Activated CD8-positive, alpha-beta memory T cell treated with anti-CD3 and anti-CD28 coated beads, Interleukin-2, amount 10 ng/mL, durations not matched to agents 7 days and 5 days (primary cell): ENCODE measurements at regions not wholly inside any gene's neighbourhood (a gene's known extent, or its start where the extent isn't known, plus 50 kb on each side); places are given as distances from the start of the nearest gene placed in this dataset.

Experiments used
- ATAC-seq: fragments of 150-1000 bp; cut with Tn5 transposase; one replicate; pipeline ENCODE4 v1.10.0; 2021; ENCODE audit warnings: moderate library complexity
- CTCF ChIA-PET: fragments of 350-600 bp; sonication (Branson Sonifier 250); formaldehyde crosslinking; loops from one replicate; lab custom pipeline; 2021; ENCODE audit warnings: antibody characterized with exemption; lab: Charles Lee
- DNase-seq: peaks from one replicate; pipeline ENCODE4 v3.0.0-alpha.2; 2020
- H3K27ac Mint-ChIP-seq: one replicate; pipeline ENCODE4 v1.8.0; 2021; ENCODE audit warnings: mild to moderate bottlenecking, mixed read lengths
- H3K27me3 Mint-ChIP-seq: one replicate; pipeline ENCODE4 v1.8.0; 2021; ENCODE audit warnings: mixed read lengths
- H3K36me3 Mint-ChIP-seq: one replicate; pipeline ENCODE4 v1.8.0; 2021; ENCODE audit warnings: mild to moderate bottlenecking, mixed read lengths
- H3K4me1 Mint-ChIP-seq: one replicate; pipeline ENCODE4 v1.8.0; 2021; ENCODE audit warnings: mixed read lengths
- H3K4me3 Mint-ChIP-seq: one replicate; pipeline ENCODE4 v1.8.0; 2021; ENCODE audit warnings: mild to moderate bottlenecking, moderate library complexity, mixed read lengths
- H3K9me3 Mint-ChIP-seq: one replicate; pipeline ENCODE4 v1.8.0; 2022; ENCODE audit warnings: low read depth, mixed read lengths

- no peak overlapping the region for H3K4me3 Mint-ChIP-seq
- CTCF ChIA-PET: no interaction called here
- peaks cover 4% of the 10 kb centered on the region for H3K27me3 Mint-ChIP-seq
- H3K36me3 Mint-ChIP-seq: no peaks in the 10 kb centered on the region
- H3K4me1 Mint-ChIP-seq: peaks cover 2% of the 10 kb centered on the region
- ATAC-seq (no peak), DNase-seq (no peak)
- no peak overlapping the region for H3K27ac Mint-ChIP-seq
- no peaks in the 10 kb centered on the region for H3K9me3 Mint-ChIP-seq
These were observed 295.1 kb downstream of the CDK5RAP2 start for GRCh38 chr9:120284821-120285220.

DNA sequence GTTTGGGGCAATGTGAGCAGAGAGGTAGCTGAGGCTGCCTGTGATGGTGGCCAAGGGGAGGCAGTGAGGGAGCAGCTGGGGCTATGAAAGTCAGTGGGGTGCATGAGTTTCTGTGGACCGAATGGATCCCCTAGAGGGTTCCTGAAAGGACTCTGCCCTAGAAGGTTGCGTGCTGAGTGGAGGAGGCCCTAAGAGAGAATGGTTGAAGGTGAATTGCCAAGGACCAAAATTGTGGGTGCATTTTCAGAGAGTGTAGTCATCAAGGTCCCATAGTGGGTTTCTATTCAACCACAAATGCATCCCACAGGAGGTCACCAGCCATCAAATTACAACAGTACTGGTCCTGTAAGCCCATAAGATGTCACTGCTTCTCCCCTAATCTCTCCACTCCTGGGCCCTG lies 298.3 kb downstream of the CDK5RAP2 start:
- CTCF ChIA-PET: no interaction called here
- Mint-ChIP-seq H3K4me3 (no peak overlapping the region), H3K9me3 (peaks cover 6% of the 10 kb centered on the region), H3K36me3 (no peaks in the 10 kb centered on the region), H3K27me3 (peaks cover 11% of the 10 kb centered on the region), H3K4me1 (peaks cover 2% of the 10 kb centered on the region), H3K27ac (no peak overlapping the region)
- no peak for DNase-seq
- ATAC-seq: no peak

DNA sequence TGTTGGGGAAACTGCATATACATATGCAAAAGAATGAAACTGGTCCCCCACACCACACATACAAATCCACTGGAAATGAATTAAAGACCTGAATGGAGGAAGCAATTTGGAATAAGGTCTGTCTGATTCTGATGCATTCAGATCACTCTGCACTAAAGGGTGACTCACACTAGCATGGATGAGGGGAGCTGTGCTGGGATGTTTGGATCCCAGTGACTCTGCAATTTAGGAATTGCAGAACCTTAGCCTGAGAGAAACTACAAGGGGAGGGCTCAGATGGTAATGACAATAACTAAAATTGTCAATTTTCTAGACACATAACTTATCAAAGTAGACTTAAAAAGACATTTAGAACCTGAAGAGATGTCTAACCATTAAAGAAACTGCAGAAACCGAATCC lies 312.0 kb downstream of the CDK5RAP2 start:
- H3K27me3 Mint-ChIP-seq: peaks cover 4% of the 10 kb centered on the region
- no peaks in the 10 kb centered on the region for H3K4me1 Mint-ChIP-seq
- no peaks in the 10 kb centered on the region for H3K36me3 Mint-ChIP-seq
- DNase-seq (no peak), ATAC-seq (no peak)
- H3K27ac Mint-ChIP-seq: no peak overlapping the region
- H3K9me3 Mint-ChIP-seq: no peaks in the 10 kb centered on the region
- H3K4me3 Mint-ChIP-seq: no peak overlapping the region
- CTCF ChIA-PET: no interaction called here

GRCh38 chr9:120265791-120266190 lies 314.2 kb downstream of the CDK5RAP2 start:
- Mint-ChIP-seq H3K27me3 (peaks cover 2% of the 10 kb centered on the region), H3K27ac (no peak overlapping the region), H3K4me3 (no peak overlapping the region), H3K36me3 (no peaks in the 10 kb centered on the region), H3K4me1 (no peaks in the 10 kb centered on the region), H3K9me3 (no peaks in the 10 kb centered on the region)
- CTCF ChIA-PET: no interaction called here
- ATAC-seq: no peak
- no peak for DNase-seq

- H3K4me1 Mint-ChIP-seq: no peaks in the 10 kb centered on the region
- peaks cover 2% of the 10 kb centered on the region for H3K27me3 Mint-ChIP-seq
- H3K9me3 Mint-ChIP-seq: no peaks in the 10 kb centered on the region
- CTCF ChIA-PET: no interaction called here
- ATAC-seq (no peak), DNase-seq (no peak)
- H3K4me3 Mint-ChIP-seq: no peak overlapping the region
- no peak overlapping the region for H3K27ac Mint-ChIP-seq
- H3K36me3 Mint-ChIP-seq: no peaks in the 10 kb centered on the region
These were observed 315.4 kb downstream of the CDK5RAP2 start for GRCh38 chr9:120264528-120264927.

DNA sequence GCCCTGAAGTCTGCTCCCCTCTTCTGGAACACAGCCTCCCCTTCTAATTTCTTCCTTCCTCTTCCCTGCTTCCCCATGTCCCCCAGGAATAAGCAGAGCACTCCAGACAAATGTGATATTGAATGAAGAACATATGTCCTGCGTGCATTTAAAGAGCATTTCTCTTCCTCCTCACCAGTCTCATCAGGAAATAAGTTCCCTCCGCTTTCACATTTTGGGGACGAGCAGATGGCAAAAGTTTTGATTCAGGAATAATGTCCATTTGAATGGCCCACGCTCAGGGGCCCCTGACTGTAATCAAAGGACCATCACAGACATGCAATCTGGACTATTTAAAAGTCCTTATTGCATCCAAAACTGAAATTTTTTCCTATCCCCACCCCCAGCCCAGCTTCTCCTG lies 316.1 kb downstream of the CDK5RAP2 start:
- no peak overlapping the region for H3K27ac Mint-ChIP-seq
- ATAC-seq: no peak
- H3K36me3 Mint-ChIP-seq: no peaks in the 10 kb centered on the region
- CTCF ChIA-PET: no interaction called here
- no peak for DNase-seq
- H3K27me3 Mint-ChIP-seq: peaks cover 5% of the 10 kb centered on the region
- no peaks in the 10 kb centered on the region for H3K9me3 Mint-ChIP-seq
- no peaks in the 10 kb centered on the region for H3K4me1 Mint-ChIP-seq
- H3K4me3 Mint-ChIP-seq: no peak overlapping the region

GRCh38 chr9:120261419-120261818 lies 318.5 kb downstream of the CDK5RAP2 start:
- H3K27me3 Mint-ChIP-seq: peaks cover 3% of the 10 kb centered on the region
- H3K9me3 Mint-ChIP-seq: no peaks in the 10 kb centered on the region
- no peaks in the 10 kb centered on the region for H3K4me1 Mint-ChIP-seq
- H3K27ac Mint-ChIP-seq: no peak overlapping the region
- no peaks in the 10 kb centered on the region for H3K36me3 Mint-ChIP-seq
- CTCF ChIA-PET: no interaction called here
- no peak overlapping the region for H3K4me3 Mint-ChIP-seq
- DNase-seq (no peak), ATAC-seq (no peak)

GRCh38 chr9:120259100-120259499 lies 320.9 kb downstream of the CDK5RAP2 start:
- Mint-ChIP-seq H3K9me3 (no peaks in the 10 kb centered on the region), H3K4me1 (no peaks in the 10 kb centered on the region), H3K27me3 (peaks cover 3% of the 10 kb centered on the region), H3K36me3 (no peaks in the 10 kb centered on the region), H3K27ac (no peak overlapping the region), H3K4me3 (no peak overlapping the region)
- CTCF ChIA-PET: no interaction called here
- ATAC-seq (no peak), DNase-seq (no peak)

DNA sequence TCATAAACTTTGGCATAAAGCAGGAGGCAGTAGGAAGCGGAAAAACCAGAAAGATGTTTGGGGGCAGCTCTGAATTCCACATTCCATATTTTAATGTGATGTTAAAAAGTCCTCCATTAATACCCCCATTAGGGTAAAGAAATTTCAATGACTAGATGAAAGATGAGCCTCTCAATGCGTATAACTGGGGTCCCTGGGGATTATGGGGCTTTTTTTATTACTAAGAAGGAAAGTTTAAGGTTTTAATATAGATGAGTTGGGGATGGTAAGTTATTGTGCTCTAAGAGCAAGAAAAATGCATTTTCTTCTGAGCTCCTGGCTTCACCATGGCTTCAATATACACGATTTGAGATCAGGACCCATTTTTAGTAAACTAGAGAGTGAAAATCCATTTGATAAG lies 321.9 kb downstream of the CDK5RAP2 start:
- ATAC-seq: no peak
- Mint-ChIP-seq H3K9me3 (no peaks in the 10 kb centered on the region), H3K36me3 (no peaks in the 10 kb centered on the region), H3K27me3 (peaks cover 3% of the 10 kb centered on the region), H3K27ac (no peak overlapping the region), H3K4me1 (no peaks in the 10 kb centered on the region), H3K4me3 (no peak overlapping the region)
- CTCF ChIA-PET: no interaction called here
- no peak for DNase-seq

GRCh38 chr9:120257483-120257882 lies 322.5 kb downstream of the CDK5RAP2 start:
- CTCF ChIA-PET: no interaction called here
- H3K36me3 Mint-ChIP-seq: no peaks in the 10 kb centered on the region
- peaks cover 3% of the 10 kb centered on the region for H3K27me3 Mint-ChIP-seq
- H3K9me3 Mint-ChIP-seq: no peaks in the 10 kb centered on the region
- ATAC-seq (no peak), DNase-seq (no peak)
- H3K27ac Mint-ChIP-seq: no peak overlapping the region
- H3K4me3 Mint-ChIP-seq: no peak overlapping the region
- no peaks in the 10 kb centered on the region for H3K4me1 Mint-ChIP-seq

- Mint-ChIP-seq H3K4me1 (no peaks in the 10 kb centered on the region), H3K9me3 (no peaks in the 10 kb centered on the region), H3K36me3 (no peaks in the 10 kb centered on the region), H3K27me3 (peaks cover 3% of the 10 kb centered on the region), H3K4me3 (no peak overlapping the region), H3K27ac (no peak overlapping the region)
- no peak for DNase-seq
- CTCF ChIA-PET: no interaction called here
- ATAC-seq: no peak
These were observed 323.8 kb downstream of the CDK5RAP2 start for GRCh38 chr9:120256146-120256545.

GRCh38 chr9:120252248-120252647 lies 327.7 kb downstream of the CDK5RAP2 start:
- ATAC-seq: no peak
- H3K4me3 Mint-ChIP-seq: no peak overlapping the region
- no peaks in the 10 kb centered on the region for H3K4me1 Mint-ChIP-seq
- CTCF ChIA-PET: no interaction called here
- H3K27me3 Mint-ChIP-seq: no peaks in the 10 kb centered on the region
- no peak for DNase-seq
- no peaks in the 10 kb centered on the region for H3K36me3 Mint-ChIP-seq
- no peak overlapping the region for H3K27ac Mint-ChIP-seq
- no peaks in the 10 kb centered on the region for H3K9me3 Mint-ChIP-seq

DNA sequence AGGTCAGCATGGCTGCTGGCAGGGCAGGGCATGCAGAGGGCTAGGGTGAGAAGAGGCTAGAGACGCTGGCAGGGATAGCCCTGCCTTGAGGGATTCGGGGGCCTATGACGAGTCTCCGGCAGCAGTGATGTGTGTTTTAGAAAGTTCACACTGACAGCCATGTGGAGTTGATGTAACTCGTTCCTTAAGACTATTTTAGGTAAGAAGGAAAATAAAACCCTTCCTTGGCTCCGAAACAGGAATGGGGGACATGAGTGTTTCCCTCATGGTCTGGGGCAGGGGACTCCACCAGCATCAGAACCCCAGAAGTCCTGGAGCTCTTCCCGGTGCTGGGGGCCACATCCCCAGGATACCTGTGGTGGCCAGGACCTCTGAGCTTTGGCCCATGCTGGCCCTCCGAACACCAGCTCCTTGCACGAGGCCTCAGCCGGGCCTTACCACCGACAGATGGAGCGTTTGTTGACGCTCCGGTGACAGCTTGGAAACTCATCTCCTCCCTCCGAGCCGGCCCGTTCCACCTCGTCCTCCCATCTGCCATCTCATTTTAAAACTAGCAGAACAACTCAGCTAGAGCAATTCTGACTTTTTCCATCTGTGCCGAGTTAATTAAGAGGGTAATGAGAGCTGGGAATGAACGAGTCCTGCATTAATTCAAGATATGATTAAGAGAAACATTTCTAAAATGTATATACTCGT lies 337.7 kb downstream of the CDK5RAP2 start:
- no peaks in the 10 kb centered on the region for H3K27me3 Mint-ChIP-seq
- H3K27ac Mint-ChIP-seq: no peak overlapping the region
- CTCF ChIA-PET: no interaction called here
- H3K36me3 Mint-ChIP-seq: no peaks in the 10 kb centered on the region
- H3K4me1 Mint-ChIP-seq: no peaks in the 10 kb centered on the region
- ATAC-seq (no peak), DNase-seq (no peak)
- no peak overlapping the region for H3K4me3 Mint-ChIP-seq
- no peaks in the 10 kb centered on the region for H3K9me3 Mint-ChIP-seq

DNA sequence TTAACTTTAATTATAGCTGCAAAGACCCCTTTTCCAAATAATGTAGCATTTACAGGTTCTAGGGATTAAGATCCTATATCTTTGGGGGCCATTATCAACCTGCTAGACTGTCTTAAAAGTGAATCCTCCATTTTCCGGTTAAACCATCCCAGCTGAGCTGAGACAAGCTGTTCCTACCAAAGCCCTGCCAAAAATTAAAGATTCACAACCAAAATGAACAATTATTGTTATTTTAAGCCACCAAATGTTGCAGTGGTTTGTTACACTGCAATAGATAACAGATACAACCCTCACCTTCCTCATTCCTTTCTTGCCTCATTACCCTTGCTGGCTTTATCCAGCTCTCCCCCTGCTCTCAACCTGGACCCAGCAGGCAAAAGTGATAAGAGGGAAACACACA lies 343.4 kb downstream of the CDK5RAP2 start:
- no peaks in the 10 kb centered on the region for H3K4me1 Mint-ChIP-seq
- H3K27me3 Mint-ChIP-seq: no peaks in the 10 kb centered on the region
- no peak for DNase-seq
- no peak for ATAC-seq
- H3K27ac Mint-ChIP-seq: no peak overlapping the region
- no peaks in the 10 kb centered on the region for H3K9me3 Mint-ChIP-seq
- H3K36me3 Mint-ChIP-seq: no peaks in the 10 kb centered on the region
- CTCF ChIA-PET: no interaction called here
- no peak overlapping the region for H3K4me3 Mint-ChIP-seq

- H3K27me3 Mint-ChIP-seq: no peaks in the 10 kb centered on the region
- DNase-seq: no peak
- H3K4me3 Mint-ChIP-seq: no peak overlapping the region
- no peak for ATAC-seq
- no peaks in the 10 kb centered on the region for H3K4me1 Mint-ChIP-seq
- no peaks in the 10 kb centered on the region for H3K36me3 Mint-ChIP-seq
- H3K27ac Mint-ChIP-seq: no peak overlapping the region
- H3K9me3 Mint-ChIP-seq: no peaks in the 10 kb centered on the region
- CTCF ChIA-PET: no interaction called here
These were observed 344.9 kb downstream of the CDK5RAP2 start for GRCh38 chr9:120235081-120235480.
